AG04450 (cell line): ENCODE measurements at regions not wholly inside any gene's neighbourhood (a gene's known extent, or its start where the extent isn't known, plus 50 kb on each side); places are given as distances from the start of the nearest gene placed in this dataset.

Experiments
- CTCF ChIA-PET: fragments of 300-600, 350-600 bp; formaldehyde crosslinking; extraction: SDS; loops from one replicate; lab custom pipeline; 2022; ENCODE audit warnings: antibody characterized with exemption, inconsistent platforms; lab: Charles Lee
- POLR2A ChIA-PET: fragments of 350-600 bp; formaldehyde crosslinking; extraction: SDS; loops from one replicate; lab custom pipeline; 2021; ENCODE audit warnings: antibody characterized with exemption, inconsistent platforms; lab: Yijun Ruan, JAX
- DNase-seq: peaks from one replicate; pipeline ENCODE4 v3.0.0-alpha.2; 2011; ENCODE audit warnings: low read depth, low spot score
- H3K27ac ChIP-seq: one replicate; pipeline ENCODE4 v1.5.1; 2012; ENCODE audit warnings: low read depth, low read length, control low read depth
- H3K27me3 ChIP-seq: one replicate; pipeline ENCODE4 v1.6.0; 2012; ENCODE audit warnings: low read length; ENCODE audit not compliant: control insufficient read depth, insufficient read depth
- H3K4me3 ChIP-seq: 2 replicates; pipeline ENCODE4 v1.5.1; 2011; ENCODE audit warnings: mild to moderate bottlenecking, low read depth, low read length, control low read depth
- H3K9me3 ChIP-seq: 2 replicates; pipeline ENCODE4 v1.5.1; 2012; ENCODE audit warnings: low read length; ENCODE audit not compliant: control insufficient read depth, insufficient read depth
- TF ChIP-seq, protein P1 (sequence below): IDR thresholded peaks from 2 replicates; pipeline ENCODE4 v1.5.1; 2011; ENCODE audit warnings: low read depth, low read length, control low read depth, inconsistent platforms

DNA sequence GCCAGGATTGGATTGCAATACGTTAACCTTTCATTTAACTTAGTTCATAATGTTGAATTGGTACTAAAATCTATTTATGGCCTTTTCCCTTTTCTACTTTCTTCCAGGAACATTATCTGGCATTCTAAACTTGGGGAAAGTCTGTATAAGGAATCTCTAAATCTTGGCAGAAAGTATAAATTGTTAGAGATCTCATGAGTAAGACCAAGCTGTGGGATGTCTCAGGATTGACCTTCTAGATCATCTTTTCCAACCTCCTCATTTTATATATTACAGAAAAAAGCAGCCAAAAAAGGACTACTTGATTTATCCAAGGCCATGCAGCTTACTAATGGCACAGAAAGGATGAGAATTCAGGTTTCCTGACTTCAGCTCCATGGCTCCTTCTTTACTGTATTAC lies 598.3 kb downstream of the INHBA start:
- H3K27ac ChIP-seq = no peak overlapping the region

DNA sequence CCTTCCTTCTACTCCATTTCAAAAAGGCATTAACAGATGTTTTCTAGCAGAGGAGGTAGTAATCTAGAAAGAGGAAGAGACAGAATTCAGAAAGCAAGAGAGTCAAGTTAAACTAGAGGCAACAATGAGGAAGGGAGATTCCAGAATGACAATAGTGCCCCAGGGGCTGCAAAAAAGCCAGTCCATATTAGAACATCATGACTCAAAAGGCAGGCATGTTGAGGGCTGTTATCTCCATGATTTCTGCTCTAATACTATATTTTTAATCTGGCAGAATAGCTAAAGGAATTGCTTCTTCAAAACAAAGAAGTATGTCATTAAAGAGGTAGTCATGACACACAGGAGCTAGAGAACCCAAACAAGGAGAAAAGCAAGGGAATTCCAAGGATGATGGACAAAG lies 599.6 kb downstream of the INHBA start:
- Histone ChIP-seq H3K9me3 (no peaks in the 10 kb centered on the region), H3K27me3 (no peaks in the 10 kb centered on the region), H3K4me3 (no peak overlapping the region), H3K27ac (no peak overlapping the region)
- ChIA-PET CTCF (no interaction called here), POLR2A (no interaction called here)
- TF ChIP-seq, protein P1, sequence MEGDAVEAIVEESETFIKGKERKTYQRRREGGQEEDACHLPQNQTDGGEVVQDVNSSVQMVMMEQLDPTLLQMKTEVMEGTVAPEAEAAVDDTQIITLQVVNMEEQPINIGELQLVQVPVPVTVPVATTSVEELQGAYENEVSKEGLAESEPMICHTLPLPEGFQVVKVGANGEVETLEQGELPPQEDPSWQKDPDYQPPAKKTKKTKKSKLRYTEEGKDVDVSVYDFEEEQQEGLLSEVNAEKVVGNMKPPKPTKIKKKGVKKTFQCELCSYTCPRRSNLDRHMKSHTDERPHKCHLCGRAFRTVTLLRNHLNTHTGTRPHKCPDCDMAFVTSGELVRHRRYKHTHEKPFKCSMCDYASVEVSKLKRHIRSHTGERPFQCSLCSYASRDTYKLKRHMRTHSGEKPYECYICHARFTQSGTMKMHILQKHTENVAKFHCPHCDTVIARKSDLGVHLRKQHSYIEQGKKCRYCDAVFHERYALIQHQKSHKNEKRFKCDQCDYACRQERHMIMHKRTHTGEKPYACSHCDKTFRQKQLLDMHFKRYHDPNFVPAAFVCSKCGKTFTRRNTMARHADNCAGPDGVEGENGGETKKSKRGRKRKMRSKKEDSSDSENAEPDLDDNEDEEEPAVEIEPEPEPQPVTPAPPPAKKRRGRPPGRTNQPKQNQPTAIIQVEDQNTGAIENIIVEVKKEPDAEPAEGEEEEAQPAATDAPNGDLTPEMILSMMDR = no peak
- DNase-seq = no peak

More for the DNA sequence above, 598.3 kb downstream of the INHBA start:
- Histone ChIP-seq H3K4me3 (no peak overlapping the region), H3K9me3 (no peaks in the 10 kb centered on the region), H3K27me3 (no peaks in the 10 kb centered on the region)
- DNase-seq = no peak
- ChIA-PET POLR2A (no interaction called here), CTCF (interaction anchor here (1.1 kb wide), 1 partner anchor 592 kb away, joined by 3 read pairs; no protein-coding TSS in a partner anchor)
- TF ChIP-seq, protein P1 = no peak

DNA sequence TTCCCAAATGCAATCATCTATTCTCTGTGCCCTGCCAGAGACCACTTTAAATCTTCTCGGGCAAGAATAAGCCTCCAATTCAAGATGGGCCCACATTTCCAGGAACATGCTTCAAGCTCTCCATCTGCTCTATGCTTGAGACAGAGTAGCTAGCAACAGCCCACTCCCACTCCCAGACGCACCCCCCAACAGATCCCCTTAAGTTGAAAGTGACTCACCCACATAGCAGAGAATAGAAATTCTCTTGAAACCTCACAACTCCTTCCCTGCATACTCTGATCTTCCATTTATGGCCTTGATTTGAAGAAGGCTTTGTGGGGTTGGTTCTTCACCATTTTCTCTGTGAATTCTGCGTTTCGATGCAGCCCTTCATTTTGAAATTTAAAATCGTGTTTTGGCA lies 604.0 kb downstream of the INHBA start:
- Histone ChIP-seq H3K27me3 (no peaks in the 10 kb centered on the region), H3K4me3 (no peak overlapping the region), H3K9me3 (no peaks in the 10 kb centered on the region), H3K27ac (no peak overlapping the region)
- TF ChIP-seq, protein P1 = no peak
- POLR2A ChIA-PET = no interaction called here
- CTCF ChIA-PET = no interaction called here
- no peak for DNase-seq

DNA sequence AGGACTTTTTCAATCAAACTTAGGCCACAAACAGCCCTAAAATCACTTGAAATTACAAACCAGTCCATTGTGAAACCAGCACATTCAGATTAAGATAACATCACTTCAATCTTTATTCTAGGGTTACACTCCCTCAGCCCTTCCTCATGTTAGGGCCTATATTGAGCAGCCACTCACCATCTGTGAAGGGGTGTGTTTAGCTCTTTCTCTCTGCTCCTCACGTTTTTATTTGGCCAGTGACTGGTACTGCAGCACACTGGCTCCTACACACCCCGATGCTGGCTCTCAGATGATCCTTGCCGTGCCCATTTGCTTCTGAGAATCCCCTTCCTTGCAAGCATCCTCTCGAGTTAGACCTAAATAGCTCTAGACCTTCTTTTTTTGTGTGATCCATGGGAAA lies 604.5 kb downstream of the INHBA start:
- CTCF ChIA-PET = no interaction called here
- Histone ChIP-seq H3K9me3 (no peaks in the 10 kb centered on the region), H3K27me3 (no peaks in the 10 kb centered on the region), H3K4me3 (no peak overlapping the region), H3K27ac (no peak overlapping the region)
- POLR2A ChIA-PET = no interaction called here
- TF ChIP-seq, protein P1 = no peak
- DNase-seq = no peak

DNA sequence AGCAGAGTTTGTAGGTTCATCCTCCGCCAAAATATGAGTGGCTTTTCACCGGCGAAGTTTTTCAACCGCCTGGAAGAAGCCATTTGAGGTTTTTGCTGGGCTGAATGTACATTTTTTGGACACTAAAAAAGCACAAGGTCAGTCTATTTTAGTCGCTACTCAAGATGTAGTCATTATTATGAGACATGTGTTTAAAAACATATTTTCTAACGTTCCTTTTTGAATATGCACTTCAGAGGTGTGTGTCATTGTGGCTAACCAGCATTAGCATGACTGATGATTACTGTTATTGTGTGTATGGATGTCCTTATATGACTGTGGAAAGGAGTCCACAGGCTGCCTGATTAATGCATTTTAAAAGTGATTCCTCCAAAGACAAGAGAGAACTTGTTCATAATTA lies 605.4 kb downstream of the INHBA start:
- Histone ChIP-seq H3K4me3 (peak overlapping the region; percentile 8; the same call in 1 of the 2 replicates), H3K27me3 (no peaks in the 10 kb centered on the region), H3K27ac (peak overlapping the region; percentile 98), H3K9me3 (no peaks in the 10 kb centered on the region)
- ChIA-PET CTCF (no interaction called here), POLR2A (no interaction called here)
- peak; percentile 61 for DNase-seq
- TF ChIP-seq, protein P1 = no peak
